HepG2 (cell line): ENCODE measurements at regions not wholly inside any gene's neighbourhood (a gene's known extent, or its start where the extent isn't known, plus 50 kb on each side); places are given as distances from the start of the nearest gene placed in this dataset.

Source experiments
- ATAC-seq: fragments of 200-7000 bp; cut with Tn5 transposase; 3 replicates; pipeline ENCODE4 v1.9.1; 2020; ENCODE audit warnings: mild to moderate bottlenecking, moderate library complexity
- BruUV-seq: library from RNA; stranded (reverse); fragments of 400-500 nt; replicated peaks from 2 replicates; lab custom pipeline; 2021; lab: Mats Ljungman, UMichigan
- CTCF ChIA-PET: fragments of 300-600 bp; formaldehyde crosslinking; extraction: SDS; loops from one replicate; lab custom pipeline; 2021; ENCODE audit warnings: low total read pairs, inconsistent platforms, low intra/inter-chr PET ratio; lab: Yijun Ruan, JAX
- POLR2A ChIA-PET: fragments of 350-600 bp; sonication (Branson Sonifier 250); formaldehyde crosslinking; loops from one replicate; lab custom pipeline; 2020; ENCODE audit warnings: antibody characterized with exemption, inconsistent platforms; lab: Yijun Ruan, JAX
- DNase-seq: peaks from one replicate; pipeline ENCODE4 v3.0.0-alpha.2; 2015; ENCODE audit warnings: low spot score
- FAIRE-seq: peaks from 3 replicates; lab custom pipeline; 2011; peaks lifted over from hg19 to GRCh38; lab: Jason Lieb, UNC
- H2AFZ ChIP-seq: one replicate; pipeline ENCODE4 v1.6.1; 2011; ENCODE audit warnings: low read length, inconsistent platforms
- H3K27ac ChIP-seq: fragments of 300-600 bp; 3 replicates; pipeline ENCODE4 v1.8.0; 2011; ENCODE audit warnings: mixed run types, mild to moderate bottlenecking, mixed read lengths, low read length, inconsistent platforms; ENCODE audit not compliant: insufficient read depth; ENCODE audit errors: extremely low read length
- H3K27me3 ChIP-seq, 2 experiments: fragments of 200-600 bp in 1 of 2; 2 replicates in 1 of 2; 3 replicates in 1 of 2; pipeline versions ENCODE4 v1.6.0 to v1.8.0; 2011; ENCODE audit warnings: low read length in 2 of 2, mild to moderate bottlenecking in 2 of 2, moderate library complexity in 2 of 2, inconsistent platforms in 1 of 2; ENCODE audit not compliant: insufficient read depth in 2 of 2, control insufficient read depth in 1 of 2
- H3K36me3 ChIP-seq, 2 experiments: fragments of 200-600 bp in 1 of 2; replicated peaks in 1 of 2; 2 replicates in 1 of 2; 3 replicates in 1 of 2; pipeline versions ENCODE4 v1.5.1 to v1.8.0; 2011; ENCODE audit warnings: low read length in 2 of 2, inconsistent platforms in 1 of 2; ENCODE audit not compliant: insufficient read depth in 2 of 2, control insufficient read depth in 1 of 2
- H3K4me1 ChIP-seq: 2 replicates; pipeline ENCODE4 v1.5.1; 2012; ENCODE audit warnings: low read length, inconsistent platforms; ENCODE audit not compliant: insufficient read depth
- H3K4me2 ChIP-seq: 2 replicates; pipeline ENCODE4 v1.6.0; 2011; ENCODE audit warnings: low read depth, low read length, inconsistent platforms
- H3K4me3 ChIP-seq, 3 experiments: fragments of 200-600 bp in 1 of 3; sonication (generic), shearing (Covaris generic) in 1 of 3; replicated peaks in 1 of 3; 2 replicates each; pipeline ENCODE4 v1.5.1; 2011 to 2016; ENCODE audit warnings: low read length in 3 of 3, inconsistent platforms in 2 of 3, low read depth in 2 of 3, mild to moderate bottlenecking in 2 of 3, control low read depth in 1 of 3, mixed read lengths in 1 of 3; ENCODE audit not compliant: insufficient read depth in 1 of 3
- H3K79me2 ChIP-seq: one replicate; pipeline ENCODE4 v1.6.1; 2011; ENCODE audit warnings: low read length, inconsistent platforms; ENCODE audit not compliant: insufficient read depth
- H3K9ac ChIP-seq: 2 replicates; pipeline ENCODE4 v1.6.0; 2011; ENCODE audit warnings: mild to moderate bottlenecking, low read depth, low read length, inconsistent platforms; ENCODE audit not compliant: insufficient read depth
- H3K9me3 ChIP-seq: 2 replicates; pipeline ENCODE4 v1.5.1; 2012; ENCODE audit warnings: mild to moderate bottlenecking, low read length
- H4K20me1 ChIP-seq: 2 replicates; pipeline ENCODE4 v1.6.0; 2011; ENCODE audit warnings: inconsistent platforms, mild to moderate bottlenecking, low read length, moderate library complexity; ENCODE audit not compliant: insufficient read depth
- ADNP ChIP-seq: sonication (generic); formaldehyde crosslinking; IDR thresholded peaks from 2 replicates; pipeline ENCODE4 v1.4.0; 2020; ENCODE audit warnings: missing genetic modification reagents
- DMAP1 ChIP-seq: IDR thresholded peaks from 2 replicates; pipeline ENCODE4 v1.6.1; 2016
- EZH2 ChIP-seq: conservative IDR thresholded peaks from 2 replicates; pipeline ENCODE4 v1.6.1; 2012; ENCODE audit warnings: mild to moderate bottlenecking, low read depth, low read length, moderate library complexity
- FOXC1 ChIP-seq: sonication (generic); formaldehyde crosslinking; IDR thresholded peaks from 2 replicates; pipeline ENCODE4 v1.8.0; 2022; ENCODE audit warnings: mild to moderate bottlenecking, missing genetic modification reagents, borderline replicate concordance
- GATAD2A ChIP-seq: IDR thresholded peaks from 2 replicates; pipeline ENCODE4 v1.6.1; 2016
- GZF1 ChIP-seq: sonication (generic); formaldehyde crosslinking; IDR thresholded peaks from 2 replicates; pipeline ENCODE4 v1.5.1; 2020; ENCODE audit warnings: mild to moderate bottlenecking, missing genetic modification reagents
- HDAC1 ChIP-seq: sonication (generic); formaldehyde crosslinking; IDR thresholded peaks from 2 replicates; pipeline ENCODE4 v1.5.1; 2020; ENCODE audit warnings: mild to moderate bottlenecking, missing genetic modification reagents
- MAFG ChIP-seq: sonication (generic); formaldehyde crosslinking; IDR thresholded peaks from 2 replicates; pipeline ENCODE4 v1.5.1; 2020; ENCODE audit warnings: mild to moderate bottlenecking, missing genetic modification reagents
- MTA3 ChIP-seq: sonication (generic); formaldehyde crosslinking; IDR thresholded peaks from 2 replicates; pipeline ENCODE4 v1.4.0; 2020; ENCODE audit warnings: missing genetic modification reagents
- PLRG1 ChIP-seq: fragments of 450-650 bp; conservative IDR thresholded peaks from 2 replicates; pipeline ENCODE4 v1.6.1; 2016
- SMAD3 ChIP-seq: sonication (generic); formaldehyde crosslinking; IDR thresholded peaks from 2 replicates; pipeline ENCODE4 v1.4.0; 2020; ENCODE audit warnings: missing genetic modification reagents
- STAT5B ChIP-seq: sonication (generic); formaldehyde crosslinking; IDR thresholded peaks from 2 replicates; pipeline ENCODE4 v1.4.0; 2020; ENCODE audit warnings: missing genetic modification reagents
- TIGD3 ChIP-seq: sonication (generic); formaldehyde crosslinking; IDR thresholded peaks from 2 replicates; pipeline ENCODE4 v1.5.1; 2020; ENCODE audit warnings: mild to moderate bottlenecking, missing genetic modification reagents, borderline replicate concordance
- ZNF354B ChIP-seq: sonication (generic); formaldehyde crosslinking; IDR thresholded peaks from 2 replicates; pipeline ENCODE4 v1.8.0; 2022; ENCODE audit warnings: mild to moderate bottlenecking, missing genetic modification reagents
- ZNF737 ChIP-seq: sonication (generic); formaldehyde crosslinking; IDR thresholded peaks from 2 replicates; pipeline ENCODE4 v1.5.0; 2020; ENCODE audit warnings: missing genetic modification reagents, mild to moderate bottlenecking, borderline replicate concordance
- ZNF780A ChIP-seq: sonication (generic); formaldehyde crosslinking; IDR thresholded peaks from 2 replicates; pipeline ENCODE4 v1.8.0; 2022; ENCODE audit warnings: mild to moderate bottlenecking, missing genetic modification reagents, moderate library complexity
- WGBS: methylation state at CpG from one replicate; pipeline ENCODE4 v1.1.6; 2017; ENCODE audit warnings: low lambda C conversion rate; 5-methylcytosine and 5-hydroxymethylcytosine counted together
- in situ Hi-C: cut with HindIII; loops from 2 replicates; pipeline ENCODE4 v1.10.0; 2017; ENCODE audit warnings: low pct_unique_long_range_greater_than_20kb; ENCODE audit not compliant: extremely low pct_ligation_motif_present
- intact Hi-C: fragments of 100-400 bp; cut with micrococcal nuclease; formaldehyde crosslinking; loops from one replicate; pipeline ENCODE4 v1.10.0; 2022; ENCODE audit not compliant: unreplicated experiment

- WGBS, result 0% methylated on average over 2 of the region's 2 CpGs
- Histone ChIP-seq H3K36me3 (no peaks in the 10 kb centered on the region), H3K4me1 (peaks cover 8% of the 10 kb centered on the region; the same call in 1 of the 2 replicates), H4K20me1 (no peaks in the 10 kb centered on the region), H3K79me2 (no peaks in the 10 kb centered on the region), H3K9ac (no peak overlapping the region), H3K4me2 (no peak overlapping the region), H3K27ac (no peak overlapping the region), H3K9me3 (no peaks in the 10 kb centered on the region), H2AFZ (no peak overlapping the region), H3K4me3 (no peak overlapping the region), H3K27me3 (no peaks in the 10 kb centered on the region)
- in situ Hi-C loops, result no loop called here
- no TSS peak for BruUV-seq
- ATAC-seq (no peak), FAIRE-seq (no peak), DNase-seq (no peak)
- CTCF ChIA-PET, result no interaction called here
- no peak for TF ChIP-seq GATAD2A
- no peak for TF ChIP-seq HDAC1
- no peak for TF ChIP-seq PLRG1
- no peak for TF ChIP-seq MTA3 (CRISPR knock-in tag)
- no peak for TF ChIP-seq ADNP (CRISPR knock-in tag)
- no peak for TF ChIP-seq MAFG (CRISPR knock-in tag)
- TF ChIP-seq SMAD3 (CRISPR knock-in tag), result no peak
- no peak for TF ChIP-seq FOXC1 (CRISPR knock-in tag)
- no peak for TF ChIP-seq DMAP1 (CRISPR knock-in tag)
- no peak for TF ChIP-seq EZH2
- no peak for TF ChIP-seq GZF1
- no peak for TF ChIP-seq STAT5B (CRISPR knock-in tag)
- TF ChIP-seq TIGD3 (CRISPR knock-in tag), result no peak
- no peak for TF ChIP-seq ZNF780A (CRISPR knock-in tag)
- TF ChIP-seq ZNF354B (CRISPR knock-in tag), result no peak
- no peak for TF ChIP-seq ZNF737 (CRISPR knock-in tag)
- POLR2A ChIA-PET, result no interaction called here
- intact Hi-C loops, result no loop called here
Measured at GRCh38 chr6:97771372-97771771, 488.4 kb upstream of the MMS22L start.
